ENCODE measurements at regions not wholly inside any gene's neighbourhood (a gene's known extent, or its start where the extent isn't known, plus 50 kb on each side); places are given as distances from the start of the nearest gene placed in this dataset.

- DNase-seq: no peak
Observed at GRCh38 chr6:150651808-150652470, 52.3 kb downstream of the PLEKHG1 start.

GRCh38 chr6:150652848-150653613, 53.3 kb downstream of the PLEKHG1 start:
- DNase-seq: no peak

- DNase-seq: no peak
Observed at GRCh38 chr6:150654608-150655007, 54.9 kb downstream of the PLEKHG1 start.

- no peak for DNase-seq
Observed at GRCh38 chr6:150656156-150656555, 56.5 kb downstream of the PLEKHG1 start.

GRCh38 chr6:150658421-150658820, 58.7 kb downstream of the PLEKHG1 start:
- no peak for DNase-seq

- DNase-seq: peak; percentile 53
Observed at GRCh38 chr6:150659046-150659763, 59.5 kb downstream of the PLEKHG1 start.

- DNase-seq: no peak
Observed at GRCh38 chr6:150661216-150662007, 61.7 kb downstream of the PLEKHG1 start.

- DNase-seq: no peak
Observed at GRCh38 chr6:150662814-150663213, 63.1 kb downstream of the PLEKHG1 start.

- DNase-seq: no peak
Observed at GRCh38 chr6:150664091-150664490, 64.4 kb downstream of the PLEKHG1 start.

GRCh38 chr6:150666071-150666470, 66.4 kb downstream of the PLEKHG1 start:
- no peak for DNase-seq

GRCh38 chr6:150667359-150667758, 67.7 kb downstream of the PLEKHG1 start:
- no peak for DNase-seq

GRCh38 chr6:150667977-150668716, 68.5 kb downstream of the PLEKHG1 start:
- peak; percentile 45 for DNase-seq

- no peak for DNase-seq
Observed at GRCh38 chr6:150668900-150669302, 69.2 kb downstream of the PLEKHG1 start.

GRCh38 chr6:150670311-150670710, 70.6 kb downstream of the PLEKHG1 start:
- no peak for DNase-seq

GRCh38 chr6:150672800-150673199, 73.1 kb downstream of the PLEKHG1 start:
- no peak for DNase-seq

- DNase-seq: no peak
Observed at GRCh38 chr6:150673720-150674346, 74.1 kb downstream of the PLEKHG1 start.

GRCh38 chr6:150676344-150676743, 76.7 kb downstream of the PLEKHG1 start:
- no peak for DNase-seq

GRCh38 chr6:150676772-150677171, 77.1 kb downstream of the PLEKHG1 start:
- no peak for DNase-seq

- no peak for DNase-seq
Observed at GRCh38 chr6:150680510-150680909, 80.8 kb downstream of the PLEKHG1 start.

- DNase-seq: no peak
Observed at GRCh38 chr6:150681578-150682395, 82.1 kb downstream of the PLEKHG1 start.

GRCh38 chr6:150683320-150683719, 83.6 kb downstream of the PLEKHG1 start:
- no peak for DNase-seq

Data from DMS153 (cell line).